ENCODE measurements at regions not wholly inside any gene's neighbourhood (a gene's known extent, or its start where the extent isn't known, plus 50 kb on each side); places are given as distances from the start of the nearest gene placed in this dataset.
"Not testable (repeated sequence)": the region's sequence is repeated elsewhere in the genome, so short reads cannot be mapped to it uniquely, and the experiment has no call there.

GRCh38 chr2:9722451-9722850, 91.7 kb upstream of the YWHAQ start:
- Histone ChIP-seq H3K27ac (no peak overlapping the region), H3K4me3 (no peak overlapping the region), H3K4me1 (no peaks in the 10 kb centered on the region), H3K27me3 (no peaks in the 10 kb centered on the region), H3K9me3 (no peaks in the 10 kb centered on the region), H3K36me3 (no peaks in the 10 kb centered on the region)
- 91 to 100% methylated on average over 1 of the region's 4 CpGs for WGBS, 2 donors (ENCODE audit: low coverage in 1 of 2)
- TF ChIP-seq CTCF (IDR thresholded peaks at IDR 0.05) = no peak
- TF ChIP-seq POLR2A (IDR thresholded peaks at IDR 0.05) = no peak
- TF ChIP-seq POLR2AphosphoS5 (IDR thresholded peaks at IDR 0.05) = no peak
- TF ChIP-seq EP300 (IDR thresholded peaks at IDR 0.05) = no peak
- ATAC-seq = no peak

- H3K27me3 ChIP-seq = no peaks in the 10 kb centered on the region
- no peaks in the 10 kb centered on the region for H3K4me1 ChIP-seq
- TF ChIP-seq CTCF (IDR thresholded peaks at IDR 0.05) = no peak
- TF ChIP-seq POLR2A (IDR thresholded peaks at IDR 0.05) = no peak
- H3K9me3 ChIP-seq = no peaks in the 10 kb centered on the region
- H3K27ac ChIP-seq = no peak overlapping the region
- WGBS, 2 donors (ENCODE audit: low coverage in 1 of 2) = 87 to 90% methylated on average over 5 to 8 of the region's 11 CpGs
- H3K36me3 ChIP-seq = no peaks in the 10 kb centered on the region
- no peak for ATAC-seq
- no peak overlapping the region for H3K4me3 ChIP-seq
Measured at GRCh38 chr2:9724565-9724964, 93.8 kb upstream of the YWHAQ start.

DNA sequence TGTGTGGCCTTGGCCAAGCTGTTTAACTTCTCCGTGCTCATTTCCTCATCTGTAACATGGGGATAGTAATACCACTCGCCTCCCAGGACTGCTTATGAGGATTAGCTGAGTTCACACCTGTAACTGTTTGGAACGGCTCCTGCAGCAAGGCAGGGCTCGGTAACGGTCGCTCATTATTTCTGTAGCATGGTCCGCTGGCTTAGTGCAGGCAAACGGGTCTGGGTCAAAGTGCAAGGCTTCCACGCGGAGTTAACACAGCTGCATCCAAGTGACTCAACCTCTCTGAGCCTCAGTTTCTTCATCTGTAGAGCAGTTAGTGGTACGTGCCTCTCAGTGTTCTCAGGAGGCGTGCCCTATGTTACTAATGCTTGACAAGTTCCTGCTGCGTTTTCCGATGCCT, 94.3 kb upstream of the YWHAQ start:
- H3K4me3 ChIP-seq = no peak overlapping the region
- H3K4me1 ChIP-seq = no peaks in the 10 kb centered on the region
- ATAC-seq = no peak
- 56 to 61% methylated on average over 2 to 6 of the region's 14 CpGs for WGBS, 2 donors (ENCODE audit: low coverage in 1 of 2)
- no peaks in the 10 kb centered on the region for H3K36me3 ChIP-seq
- H3K9me3 ChIP-seq = no peaks in the 10 kb centered on the region
- no peak for TF ChIP-seq POLR2AphosphoS5 (IDR thresholded peaks at IDR 0.05)
- TF ChIP-seq EP300 (IDR thresholded peaks at IDR 0.05) = no peak
- no peak for TF ChIP-seq POLR2A (IDR thresholded peaks at IDR 0.05)
- TF ChIP-seq CTCF (IDR thresholded peaks at IDR 0.05) = no peak
- no peak overlapping the region for H3K27ac ChIP-seq
- H3K27me3 ChIP-seq = no peaks in the 10 kb centered on the region

- H3K36me3 ChIP-seq, H3K9me3 ChIP-seq, H3K4me1 ChIP-seq, ATAC-seq, H3K4me3 ChIP-seq, H3K27ac ChIP-seq, H3K27me3 ChIP-seq: not testable (repeated sequence)
- WGBS, 2 donors (ENCODE audit: low coverage in 1 of 2) = 86 to 93% methylated on average over 1 to 3 of the region's 3 CpGs
Measured at GRCh38 chr2:9726016-9726415, 95.2 kb upstream of the YWHAQ start.

DNA sequence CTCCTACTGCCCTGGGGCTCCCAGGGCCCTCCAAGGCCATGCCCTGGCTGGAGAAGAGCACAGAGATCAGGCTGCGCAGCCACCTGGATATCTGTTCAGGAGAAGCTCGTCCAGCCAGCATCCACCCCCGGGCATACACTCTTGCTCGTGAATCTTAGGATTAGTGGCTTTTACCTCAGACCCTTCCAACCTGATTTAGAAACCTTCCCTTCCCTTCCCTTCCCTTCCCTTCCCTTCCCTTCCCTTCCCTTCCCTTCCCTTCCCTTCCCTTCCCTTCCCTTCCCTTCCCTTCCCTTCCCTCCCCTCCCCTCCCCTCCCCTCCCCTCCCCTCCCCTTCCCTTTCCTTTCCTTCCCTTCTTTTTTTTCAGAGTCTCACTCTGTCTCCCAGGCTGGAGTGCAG, 99.7 kb upstream of the YWHAQ start:
- not testable (repeated sequence) for H3K4me3 ChIP-seq, H3K27me3 ChIP-seq, H3K27ac ChIP-seq, ATAC-seq, H3K36me3 ChIP-seq, H3K4me1 ChIP-seq
- 60 to 80% methylated on average over 2 to 3 of the region's 4 CpGs for WGBS, 2 donors (ENCODE audit: low coverage in 1 of 2)
- peaks cover 0 to 16% (median 0%) of the 10 kb centered on the region in 3 donors for H3K9me3 ChIP-seq

- H3K4me3 ChIP-seq = no peak overlapping the region
- H3K9me3 ChIP-seq = peaks cover 0 to 16% (median 0%) of the 10 kb centered on the region in 3 donors
- no peak for ATAC-seq
- no peak for TF ChIP-seq CTCF (IDR thresholded peaks at IDR 0.05)
- no peak for TF ChIP-seq POLR2AphosphoS5 (IDR thresholded peaks at IDR 0.05)
- TF ChIP-seq EP300 (IDR thresholded peaks at IDR 0.05) = no peak
- no peak for TF ChIP-seq POLR2A (IDR thresholded peaks at IDR 0.05)
- H3K27me3 ChIP-seq = no peaks in the 10 kb centered on the region
- no peaks in the 10 kb centered on the region for H3K4me1 ChIP-seq
- no peak overlapping the region for H3K27ac ChIP-seq
- 88 to 91% methylated on average over 3 of the region's 3 CpGs for WGBS, 2 donors (ENCODE audit: low coverage in 1 of 2)
- H3K36me3 ChIP-seq = no peaks in the 10 kb centered on the region
Measured at GRCh38 chr2:9732824-9733223, 102.0 kb upstream of the YWHAQ start.

Data from gastroesophageal sphincter (tissue), 4 donors.